Endometrium (tissue), 2 donors: ENCODE measurements at regions not wholly inside any gene's neighbourhood (a gene's known extent, or its start where the extent isn't known, plus 50 kb on each side); places are given as distances from the start of the nearest gene placed in this dataset.

Experiments
- FAIRE-seq: peaks from 2 replicates; lab custom pipeline; 2012; peaks lifted over from hg19 to GRCh38; lab: Jason Lieb, UNC
- donor health status: control.
- donor health status: control.

DNA sequence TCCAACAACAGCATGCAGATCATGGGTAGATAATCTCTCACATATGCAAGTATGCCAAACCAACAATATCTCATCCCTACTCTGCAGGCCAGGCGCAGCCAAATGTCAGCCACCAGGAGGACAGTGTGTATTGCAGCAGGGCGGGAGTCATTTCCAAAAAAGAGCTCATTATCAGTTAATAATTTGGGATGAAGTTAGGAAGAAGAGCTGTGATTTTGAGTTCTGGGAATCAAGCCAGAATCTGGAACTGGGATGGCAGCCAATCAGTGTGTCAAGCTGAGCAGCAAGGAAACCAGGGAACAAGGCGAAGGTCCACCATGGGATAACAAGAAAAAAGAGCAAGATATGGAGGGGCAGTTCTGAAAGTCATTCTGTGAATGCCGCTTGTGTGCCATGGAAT lies 88.2 kb upstream of the CAMK2D start:
- FAIRE-seq, result no peak

DNA sequence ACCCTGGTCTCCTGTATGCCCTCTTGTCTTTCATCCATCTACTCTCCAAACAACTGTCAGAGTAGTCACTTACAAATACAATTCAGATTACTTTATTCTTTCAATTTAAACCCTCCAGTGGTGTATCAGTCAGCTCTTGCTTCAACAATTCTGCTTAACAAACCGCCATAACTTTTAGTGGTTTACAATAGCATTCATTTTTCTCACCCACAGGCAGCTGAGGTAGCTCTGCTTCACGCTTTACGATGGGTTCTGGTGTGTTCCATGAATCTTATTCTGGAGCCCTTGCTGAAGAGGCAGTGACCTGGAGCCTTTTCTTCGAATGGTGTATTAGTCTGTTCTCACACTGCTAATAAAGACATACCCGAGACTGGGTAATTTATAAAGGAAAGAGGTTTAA lies 86.2 kb upstream of the CAMK2D start:
- no peak for FAIRE-seq

DNA sequence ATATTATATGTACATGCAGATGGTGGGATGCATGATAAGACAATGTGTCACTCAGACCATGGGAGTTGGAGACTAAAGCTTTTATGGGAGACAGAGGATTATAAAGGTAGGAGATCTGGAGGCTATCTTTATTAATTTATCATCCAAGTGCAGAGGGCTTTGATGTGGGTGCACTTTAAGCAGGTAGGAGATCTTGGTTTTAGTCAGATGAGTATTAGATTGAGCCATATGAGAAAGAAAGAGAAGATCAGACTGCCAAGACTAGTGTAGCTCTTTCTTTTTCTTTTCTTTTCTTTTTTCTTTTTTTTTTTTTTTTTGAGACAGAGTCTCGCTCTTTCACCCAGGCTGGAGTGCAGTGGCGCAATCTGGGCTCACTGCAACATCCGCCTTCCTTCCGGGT lies 84.9 kb upstream of the CAMK2D start:
- FAIRE-seq, result no peak

- FAIRE-seq, result no peak
Measured at GRCh38 chr4:113845138-113845537, 83.6 kb upstream of the CAMK2D start.

GRCh38 chr4:113844369-113844768 lies 82.8 kb upstream of the CAMK2D start:
- FAIRE-seq, result no peak

DNA sequence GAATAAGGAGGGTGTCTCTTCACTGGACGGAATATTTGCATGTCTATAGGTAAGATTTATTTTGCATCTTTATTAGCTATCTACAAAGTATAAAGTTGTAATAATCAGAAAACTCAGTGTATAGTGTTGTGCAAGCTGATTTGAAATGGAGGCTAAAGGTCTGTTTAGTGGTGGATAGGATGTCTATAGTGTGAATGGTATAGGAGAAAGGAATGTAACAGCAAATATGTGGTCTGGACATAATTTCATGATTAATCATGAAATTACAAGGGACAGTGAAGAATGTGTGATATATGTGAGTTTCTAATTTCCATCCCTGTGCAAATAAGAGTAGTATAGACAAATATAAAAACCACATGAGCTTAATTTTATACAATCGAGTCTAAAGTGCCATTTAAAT lies 79.3 kb upstream of the CAMK2D start:
- FAIRE-seq, result no peak

- FAIRE-seq, result no peak
Measured at GRCh38 chr4:113838460-113838859, 76.9 kb upstream of the CAMK2D start.

DNA sequence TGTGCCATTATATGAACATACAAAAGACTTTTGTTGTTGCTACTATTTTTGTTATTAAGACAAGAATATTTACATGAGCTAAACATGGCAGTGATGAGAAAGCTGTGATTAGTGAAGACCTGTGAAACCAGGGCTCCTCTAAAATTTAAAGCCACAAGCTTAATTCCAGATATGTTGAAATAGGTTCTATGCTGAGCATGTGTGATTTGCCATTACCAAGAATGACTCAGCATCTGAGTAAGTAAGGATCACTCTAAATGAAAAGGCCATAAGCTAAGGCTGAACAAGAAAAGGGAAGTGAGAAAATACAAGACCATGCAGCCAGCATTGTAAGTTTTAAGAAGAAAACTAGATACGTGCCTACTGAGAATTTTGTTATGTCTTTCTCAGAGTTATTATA lies 75.9 kb upstream of the CAMK2D start:
- FAIRE-seq, result no peak

DNA sequence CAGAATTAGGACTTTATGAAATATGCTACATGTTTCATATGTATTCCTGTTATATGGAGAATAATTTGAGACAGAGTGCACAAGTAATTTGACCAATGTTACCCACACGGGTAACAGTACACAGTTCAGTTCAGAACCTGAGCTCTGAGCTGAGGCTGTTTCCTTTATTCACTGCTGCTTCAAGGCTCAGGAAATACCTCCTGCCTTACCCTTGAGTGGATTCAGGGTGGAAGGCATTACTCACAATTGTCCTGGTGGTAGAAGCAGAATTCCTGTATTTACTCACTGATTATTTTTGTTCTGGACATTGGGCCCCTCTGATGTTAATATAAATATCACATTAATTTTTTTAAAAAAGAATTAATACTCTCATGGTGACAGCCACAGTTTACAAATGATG lies 73.5 kb upstream of the CAMK2D start:
- no peak for FAIRE-seq

DNA sequence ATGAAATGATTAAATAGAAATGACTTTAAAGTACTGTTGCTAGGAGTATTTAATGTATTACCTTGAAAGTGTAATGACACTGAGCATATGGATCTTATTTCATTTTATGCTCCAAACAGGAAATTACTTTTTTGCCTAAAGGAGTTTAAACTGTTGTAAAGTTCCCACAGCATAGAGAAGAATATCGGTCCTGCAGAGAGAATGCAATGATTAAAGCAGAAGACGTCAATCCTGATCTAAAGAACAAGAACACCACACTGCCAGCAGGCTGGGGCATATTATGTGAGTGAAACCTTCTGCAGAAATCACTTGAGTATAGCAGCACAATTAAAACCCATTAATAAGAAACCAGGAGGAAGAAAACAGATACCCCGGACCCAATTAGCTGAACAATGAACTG lies 72.8 kb upstream of the CAMK2D start:
- no peak for FAIRE-seq

- no peak for FAIRE-seq
Measured at GRCh38 chr4:113832803-113833202, 71.3 kb upstream of the CAMK2D start.

- FAIRE-seq, result no peak
Measured at GRCh38 chr4:113831457-113831856, 69.9 kb upstream of the CAMK2D start.

DNA sequence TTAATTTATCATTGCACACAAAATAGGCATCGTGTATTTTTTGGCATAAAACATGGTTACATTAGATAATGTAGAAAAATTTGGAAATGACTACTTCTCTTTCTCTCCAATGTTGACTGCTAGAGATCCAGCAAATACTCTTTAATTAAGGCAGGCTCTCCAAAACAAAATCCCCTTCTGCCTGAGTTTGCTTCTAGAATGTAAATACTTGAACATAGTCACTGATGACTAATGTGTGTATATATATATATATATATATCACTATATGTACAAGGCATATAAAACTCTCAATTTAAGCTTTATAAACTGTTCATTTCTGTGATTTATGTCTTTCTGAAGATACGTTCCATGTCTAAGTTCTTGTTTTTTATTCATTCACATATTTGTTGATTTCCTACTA lies 67.2 kb upstream of the CAMK2D start:
- FAIRE-seq, result no peak

GRCh38 chr4:113827285-113827684 lies 65.7 kb upstream of the CAMK2D start:
- no peak for FAIRE-seq

- no peak for FAIRE-seq
Measured at GRCh38 chr4:113826421-113826820, 64.9 kb upstream of the CAMK2D start.

DNA sequence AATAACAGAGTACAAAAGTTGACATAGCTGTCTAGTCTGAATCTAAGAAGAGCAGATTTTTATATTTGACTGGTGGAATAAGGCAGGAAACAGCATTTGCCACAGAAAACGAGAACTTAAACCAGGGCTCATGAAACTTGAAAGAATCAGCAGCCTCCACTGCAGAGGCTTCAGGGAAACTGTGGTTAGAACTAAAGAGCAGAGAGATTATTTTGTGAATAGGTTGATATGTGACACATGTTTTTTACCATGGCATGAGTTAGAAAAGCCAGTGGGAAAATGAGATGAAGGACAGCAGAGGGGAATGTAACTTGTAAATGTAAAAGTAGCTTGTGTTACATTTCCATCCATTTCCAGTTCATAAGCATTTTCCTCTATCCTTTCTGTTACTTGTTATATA lies 63.7 kb upstream of the CAMK2D start:
- no peak for FAIRE-seq

DNA sequence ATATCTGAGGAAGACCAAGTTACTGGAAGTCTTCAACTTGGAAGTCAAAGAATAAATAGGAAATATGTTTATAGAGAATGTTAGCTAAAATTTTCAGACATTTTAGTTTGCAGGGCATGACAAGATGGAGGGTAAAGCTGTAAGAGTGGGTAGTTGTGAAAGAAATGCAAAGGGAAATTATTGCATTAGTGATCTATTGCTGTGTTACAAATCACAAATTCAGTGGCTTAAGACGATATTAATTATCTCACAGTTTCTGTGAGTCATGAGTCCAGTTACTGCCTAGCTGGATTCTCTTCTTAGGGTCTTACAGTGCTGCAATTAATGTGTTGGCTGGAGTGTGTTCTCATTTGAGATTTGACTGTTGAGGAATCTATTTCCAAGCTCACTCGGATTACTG lies 62.9 kb upstream of the CAMK2D start:
- no peak for FAIRE-seq

DNA sequence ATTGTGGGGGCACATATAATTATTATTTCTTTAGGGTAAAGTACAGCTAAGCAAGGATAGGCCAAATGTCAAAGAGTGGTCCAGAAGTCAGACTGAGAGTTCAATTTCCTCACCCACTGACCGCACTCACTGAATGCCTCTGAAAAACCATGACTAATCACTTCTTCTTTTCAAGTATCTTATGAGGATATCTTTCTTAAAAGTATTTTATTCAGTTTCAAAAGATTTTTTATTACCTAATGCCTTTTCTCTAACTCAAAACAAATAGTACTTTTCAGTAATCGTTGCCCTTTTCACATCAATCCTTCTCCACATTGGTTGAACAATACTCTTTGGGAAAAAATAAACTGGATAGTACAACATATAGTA lies 61.7 kb upstream of the CAMK2D start:
- peak; percentile 62 for FAIRE-seq

- FAIRE-seq, result no peak
Measured at GRCh38 chr4:113822555-113823290, 61.2 kb upstream of the CAMK2D start.

GRCh38 chr4:113821856-113822255 lies 60.3 kb upstream of the CAMK2D start:
- FAIRE-seq, result no peak

DNA sequence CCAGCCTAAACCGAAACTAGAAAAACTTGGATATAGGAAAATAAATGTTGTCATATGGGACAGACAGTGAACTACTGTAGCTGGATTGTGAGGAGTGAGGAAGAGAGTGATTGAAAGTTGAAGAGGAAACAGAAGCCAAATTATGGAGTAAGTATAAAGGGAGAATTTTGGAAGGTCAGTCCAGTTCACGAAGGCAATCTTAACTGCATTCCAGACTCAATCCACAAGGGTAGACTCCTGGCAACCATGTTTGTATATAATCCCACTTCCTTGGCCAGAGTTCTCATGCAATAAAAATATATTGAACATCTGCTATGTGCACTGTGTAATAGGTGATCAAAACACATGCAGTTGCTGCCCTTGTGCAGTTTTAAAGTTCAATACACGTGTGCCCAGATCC lies 58.6 kb upstream of the CAMK2D start:
- no peak for FAIRE-seq

- FAIRE-seq, result no peak
Measured at GRCh38 chr4:113815826-113816225, 54.3 kb upstream of the CAMK2D start.

- FAIRE-seq, result no peak
Measured at GRCh38 chr4:113811359-113811758, 49.8 kb upstream of the CAMK2D start.
